Loucy (cell line): ENCODE measurements at regions not wholly inside any gene's neighbourhood (a gene's known extent, or its start where the extent isn't known, plus 50 kb on each side); places are given as distances from the start of the nearest gene placed in this dataset.

Experiments
- H2AFZ ChIP-seq: fragments of 200-600 bp; sonication (generic); 2 replicates; pipeline ENCODE4 v1.6.0; 2016; ENCODE audit warnings: antibody characterized with exemption, mild to moderate bottlenecking, low read length, moderate library complexity
- H3F3A ChIP-seq: fragments of 200-600 bp; 2 replicates; pipeline ENCODE4 v1.6.0; 2016; ENCODE audit warnings: antibody characterized with exemption, low read depth, mild to moderate bottlenecking
- H3K27me3 ChIP-seq: fragments of 200-600 bp; sonication (generic); 2 replicates; pipeline ENCODE4 v1.6.1; 2014; ENCODE audit warnings: low read length, mild to moderate bottlenecking; ENCODE audit not compliant: insufficient read depth, poor library complexity, severe bottlenecking
- H3K36me3 ChIP-seq: fragments of 200-600 bp; sonication (generic); 2 replicates; pipeline ENCODE4 v1.6.1; 2016; ENCODE audit warnings: low read length; ENCODE audit not compliant: insufficient read depth
- H3K4me1 ChIP-seq: fragments of 200-600 bp; sonication (generic); 2 replicates; pipeline ENCODE4 v1.5.1; 2014; ENCODE audit warnings: low read length, mild to moderate bottlenecking; ENCODE audit not compliant: insufficient read depth, poor library complexity, severe bottlenecking
- H3K4me2 ChIP-seq: fragments of 200-600 bp; sonication (generic); 2 replicates; pipeline ENCODE4 v1.6.0; 2014; ENCODE audit warnings: antibody characterized with exemption, low read length, low read depth, mild to moderate bottlenecking; ENCODE audit not compliant: poor library complexity, severe bottlenecking
- H3K4me3 ChIP-seq: fragments of 200-600 bp; sonication (generic); 2 replicates; pipeline ENCODE4 v1.5.1; 2014; ENCODE audit warnings: low read length, mild to moderate bottlenecking, mixed read lengths; ENCODE audit not compliant: poor library complexity, severe bottlenecking
- H3K79me2 ChIP-seq: fragments of 200-600 bp; sonication (generic); 2 replicates; pipeline ENCODE4 v1.6.1; 2014; ENCODE audit warnings: low read length; ENCODE audit not compliant: insufficient read depth
- H3K9ac ChIP-seq: fragments of 200-600 bp; sonication (generic); 2 replicates; pipeline ENCODE4 v1.6.0; 2014; ENCODE audit warnings: mild to moderate bottlenecking, low read depth, low read length, moderate library complexity; ENCODE audit not compliant: poor library complexity, severe bottlenecking
- H3K9me2 ChIP-seq: fragments of 200-600 bp; sonication (generic); replicated peaks from 2 replicates; pipeline ENCODE4 v1.6.1; 2016; ENCODE audit warnings: low read depth, low read length, mixed read lengths
- H3K9me3 ChIP-seq: fragments of 200-600 bp; sonication (generic); 2 replicates; pipeline ENCODE4 v1.6.1; 2014; ENCODE audit warnings: mild to moderate bottlenecking, antibody characterized with exemption, low read length, low read depth; ENCODE audit not compliant: insufficient read depth
- H4K20me1 ChIP-seq: fragments of 200-600 bp; sonication (generic); 2 replicates; pipeline ENCODE4 v1.6.0; 2014; ENCODE audit warnings: antibody characterized with exemption, low read length, mild to moderate bottlenecking; ENCODE audit not compliant: insufficient read depth, poor library complexity, severe bottlenecking
- EZH2phosphoT487 ChIP-seq: fragments of 200-600 bp; IDR thresholded peaks from 2 replicates; pipeline ENCODE4 v1.6.1; 2018; ENCODE audit warnings: antibody characterized with exemption, mild to moderate bottlenecking, moderate library complexity, borderline replicate concordance
- TF ChIP-seq, protein P1 (sequence below): fragments of 200-600 bp; sonication (generic); conservative IDR thresholded peaks from 2 replicates; pipeline ENCODE4 v1.5.1; 2014; ENCODE audit warnings: mild to moderate bottlenecking, antibody characterized with exemption, low read length

GRCh38 chr11:79550809-79551208, 110.0 kb upstream of the TENM4 start:
- TF ChIP-seq, protein P1, sequence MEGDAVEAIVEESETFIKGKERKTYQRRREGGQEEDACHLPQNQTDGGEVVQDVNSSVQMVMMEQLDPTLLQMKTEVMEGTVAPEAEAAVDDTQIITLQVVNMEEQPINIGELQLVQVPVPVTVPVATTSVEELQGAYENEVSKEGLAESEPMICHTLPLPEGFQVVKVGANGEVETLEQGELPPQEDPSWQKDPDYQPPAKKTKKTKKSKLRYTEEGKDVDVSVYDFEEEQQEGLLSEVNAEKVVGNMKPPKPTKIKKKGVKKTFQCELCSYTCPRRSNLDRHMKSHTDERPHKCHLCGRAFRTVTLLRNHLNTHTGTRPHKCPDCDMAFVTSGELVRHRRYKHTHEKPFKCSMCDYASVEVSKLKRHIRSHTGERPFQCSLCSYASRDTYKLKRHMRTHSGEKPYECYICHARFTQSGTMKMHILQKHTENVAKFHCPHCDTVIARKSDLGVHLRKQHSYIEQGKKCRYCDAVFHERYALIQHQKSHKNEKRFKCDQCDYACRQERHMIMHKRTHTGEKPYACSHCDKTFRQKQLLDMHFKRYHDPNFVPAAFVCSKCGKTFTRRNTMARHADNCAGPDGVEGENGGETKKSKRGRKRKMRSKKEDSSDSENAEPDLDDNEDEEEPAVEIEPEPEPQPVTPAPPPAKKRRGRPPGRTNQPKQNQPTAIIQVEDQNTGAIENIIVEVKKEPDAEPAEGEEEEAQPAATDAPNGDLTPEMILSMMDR, result no peak
- no peak for TF ChIP-seq EZH2phosphoT487
- Histone ChIP-seq H3K4me2 (no peak overlapping the region), H3K79me2 (no peaks in the 10 kb centered on the region), H3K9ac (no peak overlapping the region), H3F3A (no peaks in the 10 kb centered on the region), H4K20me1 (no peaks in the 10 kb centered on the region), H3K9me3 (no peaks in the 10 kb centered on the region), H3K4me1 (no peaks in the 10 kb centered on the region), H3K27me3 (no peaks in the 10 kb centered on the region), H2AFZ (no peak overlapping the region), H3K9me2 (no peaks in the 10 kb centered on the region), H3K4me3 (no peak overlapping the region), H3K36me3 (no peaks in the 10 kb centered on the region)

DNA sequence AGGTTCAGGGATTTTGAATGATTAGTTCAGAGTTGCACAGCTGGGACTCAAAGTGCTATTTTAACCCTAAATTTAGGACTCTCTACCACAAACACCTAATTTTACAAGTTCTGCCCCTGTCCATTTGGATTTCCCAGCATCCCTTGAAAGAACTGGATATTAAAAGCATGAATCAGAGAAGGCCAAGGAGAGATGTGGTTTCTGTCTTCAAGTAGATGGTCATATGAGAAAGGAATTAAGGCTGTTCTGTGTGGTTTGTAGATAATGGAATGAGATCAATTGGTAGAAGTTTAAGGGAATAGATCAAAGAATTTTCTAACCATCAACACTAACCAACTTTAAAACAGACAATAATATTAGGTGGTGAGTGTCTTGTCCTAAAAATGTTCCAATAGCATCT, 106.4 kb upstream of the TENM4 start:
- Histone ChIP-seq H4K20me1 (no peaks in the 10 kb centered on the region), H3K79me2 (no peaks in the 10 kb centered on the region), H3K36me3 (no peaks in the 10 kb centered on the region), H3K4me1 (no peaks in the 10 kb centered on the region), H3K9me3 (no peaks in the 10 kb centered on the region), H3K4me3 (no peak overlapping the region), H3F3A (no peaks in the 10 kb centered on the region), H3K4me2 (no peak overlapping the region), H3K9ac (no peak overlapping the region), H3K9me2 (no peaks in the 10 kb centered on the region), H2AFZ (no peak overlapping the region), H3K27me3 (no peaks in the 10 kb centered on the region)
- no peak for TF ChIP-seq EZH2phosphoT487
- TF ChIP-seq, protein P1, result no peak

GRCh38 chr11:79546351-79546750, 105.5 kb upstream of the TENM4 start:
- Histone ChIP-seq H3K9me3 (no peaks in the 10 kb centered on the region), H3K27me3 (no peaks in the 10 kb centered on the region), H2AFZ (no peak overlapping the region), H3K9ac (no peak overlapping the region), H3K4me2 (no peak overlapping the region), H3K4me3 (no peak overlapping the region), H3K79me2 (no peaks in the 10 kb centered on the region), H3K9me2 (no peaks in the 10 kb centered on the region), H3K4me1 (no peaks in the 10 kb centered on the region), H4K20me1 (no peaks in the 10 kb centered on the region), H3F3A (no peaks in the 10 kb centered on the region), H3K36me3 (no peaks in the 10 kb centered on the region)
- TF ChIP-seq, protein P1, result no peak
- TF ChIP-seq EZH2phosphoT487, result no peak
